ENCODE measurements at regions not wholly inside any gene's neighbourhood (a gene's known extent, or its start where the extent isn't known, plus 50 kb on each side); places are given as distances from the start of the nearest gene placed in this dataset.

GRCh38 chr17:22459331-22459952 lies 767.1 kb downstream of the KCNJ18 start:
- TF ChIP-seq CTCF (IDR thresholded peaks at IDR 0.05; ENCODE audit: borderline replicate concordance, extremely low read depth, low read length, poor library complexity, severe bottlenecking) (no peak), EZH2 (IDR thresholded peaks at IDR 0.05; ENCODE audit: borderline replicate concordance, low read depth, low read length, severe bottlenecking) (no peak)
